HG03135 (cell line): ENCODE measurements at regions not wholly inside any gene's neighbourhood (a gene's known extent, or its start where the extent isn't known, plus 50 kb on each side); places are given as distances from the start of the nearest gene placed in this dataset.
"Not testable (repeated sequence)": the region's sequence is repeated elsewhere in the genome, so short reads cannot be mapped to it uniquely, and the experiment has no call there.

Experiments used
- ATAC-seq: cut with Tn5 transposase; IDR thresholded peaks from one replicate; pipeline ENCODE4 v1.9.1; 2021; ENCODE audit warnings: mild to moderate bottlenecking, moderate library complexity; ENCODE audit not compliant: unreplicated experiment

GRCh38 chrX:44785652-44786051 lies 58.2 kb upstream of the DUSP21 start:
- no peak for ATAC-seq

DNA sequence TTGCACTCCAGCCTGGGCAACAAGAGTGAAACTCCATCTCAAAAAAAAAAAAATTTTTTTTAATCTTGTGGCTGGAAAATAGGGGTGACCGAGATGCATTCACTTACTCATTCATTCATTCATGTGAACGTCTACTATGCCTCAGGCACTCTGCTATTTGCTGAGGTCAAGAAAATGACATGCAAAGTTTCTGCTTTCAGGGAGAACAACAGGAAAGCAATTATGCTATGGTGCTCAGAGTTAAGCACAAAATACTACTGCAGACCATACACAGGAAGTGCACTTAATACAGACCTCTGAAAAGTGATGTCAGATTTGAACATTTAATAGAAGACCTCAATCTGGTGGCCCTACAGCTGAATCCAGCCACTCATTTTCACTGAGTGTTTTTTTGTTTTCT lies 59.6 kb upstream of the DUSP21 start:
- ATAC-seq: no peak

- no peak for ATAC-seq
These were observed 65.6 kb upstream of the DUSP21 start for GRCh38 chrX:44778254-44778653.

DNA sequence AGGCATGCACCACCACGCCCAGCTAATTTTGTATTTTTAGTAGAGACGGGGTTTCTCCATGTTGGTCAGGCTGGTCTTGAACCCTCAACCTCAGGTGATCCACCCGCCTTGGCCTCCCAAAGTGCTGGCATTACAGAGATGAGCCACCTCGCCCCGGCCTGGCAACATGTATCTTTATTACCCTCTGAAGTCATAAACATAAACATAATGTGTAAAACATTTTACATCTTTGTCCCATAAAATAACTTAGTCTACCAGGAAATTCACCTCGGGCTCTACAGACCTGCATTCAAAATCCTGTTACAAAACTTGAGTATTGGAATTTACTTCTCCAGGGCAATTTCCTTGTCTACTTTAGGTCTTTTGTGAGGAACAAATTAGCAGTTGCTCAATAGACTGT lies 68.1 kb upstream of the DUSP21 start:
- no peak for ATAC-seq

DNA sequence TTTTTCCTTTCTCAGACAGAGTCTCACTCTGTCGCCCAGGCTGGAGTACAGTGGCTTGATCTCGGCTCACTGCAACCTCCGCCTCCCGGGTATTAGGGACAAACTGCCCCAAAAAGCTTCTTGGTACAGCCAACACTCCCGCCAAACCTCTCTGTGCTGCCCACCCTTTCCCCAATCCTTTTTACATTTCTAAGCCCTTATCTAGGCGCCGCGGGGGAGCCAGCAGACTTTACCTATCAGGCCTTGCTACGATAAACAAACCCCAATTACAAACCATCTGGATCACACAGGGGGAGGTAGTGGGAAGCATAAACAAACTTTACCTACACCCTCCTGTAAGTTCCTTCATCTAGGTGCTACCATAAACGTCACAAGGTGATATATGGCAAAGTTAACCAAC lies 69.8 kb upstream of the DUSP21 start:
- not testable (repeated sequence) for ATAC-seq

- ATAC-seq: no peak
These were observed 73.7 kb upstream of the DUSP21 start for GRCh38 chrX:44770121-44770520.

DNA sequence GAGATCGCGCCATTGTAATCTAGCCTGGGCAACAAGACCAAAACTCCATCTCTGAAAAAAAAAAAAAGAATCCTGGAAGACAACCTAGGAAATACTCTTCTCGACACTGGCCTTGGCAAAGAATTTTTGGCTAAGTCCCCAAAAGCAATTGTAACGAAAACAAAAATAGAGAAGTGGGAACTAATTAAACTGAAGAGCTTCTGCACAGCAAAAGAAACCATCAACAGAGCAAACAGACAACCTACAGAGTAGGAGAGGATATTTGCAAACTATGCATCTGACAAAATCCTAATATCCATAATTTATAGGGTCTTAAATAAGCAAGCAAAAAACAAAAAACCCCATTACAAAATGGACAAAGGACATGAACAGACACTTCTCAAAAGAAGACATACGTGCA lies 76.5 kb upstream of the DUSP21 start:
- no peak for ATAC-seq

GRCh38 chrX:44765556-44765955 lies 78.3 kb upstream of the DUSP21 start:
- ATAC-seq: no peak

GRCh38 chrX:44747969-44748368 lies 95.9 kb upstream of the DUSP21 start:
- ATAC-seq: no peak

DNA sequence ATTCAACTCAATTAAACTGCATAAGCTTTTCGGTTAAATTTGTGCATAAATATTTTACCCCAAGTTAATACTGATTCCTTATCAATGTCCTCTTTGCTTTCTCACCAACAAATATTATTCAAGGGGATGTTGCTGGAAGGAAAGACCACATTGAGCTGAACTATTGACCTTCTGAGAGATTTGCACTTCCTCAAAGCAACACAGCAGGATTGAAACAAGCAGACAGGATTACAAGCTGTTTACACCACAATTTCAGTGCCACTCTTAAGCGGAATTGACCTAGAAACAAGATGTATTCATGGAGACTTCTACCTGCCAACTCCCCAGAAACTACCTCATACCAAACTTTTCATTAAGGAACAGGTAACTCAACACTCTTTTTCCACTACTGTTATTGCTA lies 96.5 kb upstream of the DUSP21 start:
- ATAC-seq: no peak

- no peak for ATAC-seq
These were observed 99.0 kb upstream of the DUSP21 start for GRCh38 chrX:44744799-44745198.

GRCh38 chrX:44742480-44743155 lies 101.2 kb upstream of the DUSP21 start:
- no peak for ATAC-seq

DNA sequence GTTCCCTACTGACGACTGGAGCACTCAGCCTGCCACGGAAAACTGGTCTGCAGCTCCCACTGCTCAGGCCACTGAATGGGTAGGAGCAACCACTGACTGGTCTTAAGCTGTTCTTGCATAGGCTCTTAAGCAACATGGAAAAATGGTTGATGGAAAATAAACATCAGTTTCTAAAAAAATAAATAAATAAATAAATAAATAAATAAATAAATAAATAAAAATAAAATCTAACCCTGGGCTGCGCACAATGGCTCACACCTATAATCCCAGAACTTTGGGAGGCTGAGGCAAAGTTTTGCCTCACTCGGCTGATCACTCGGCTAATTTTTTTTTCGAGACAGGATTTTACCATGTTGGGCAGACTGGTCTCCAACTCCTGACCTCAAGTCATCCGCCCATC lies 102.0 kb upstream of the DUSP21 start:
- not testable (repeated sequence) for ATAC-seq

- not testable (repeated sequence) for ATAC-seq
These were observed 102.4 kb upstream of the DUSP21 start for GRCh38 chrX:44741458-44741857.

GRCh38 chrX:44735498-44735897 lies 108.3 kb upstream of the DUSP21 start:
- no peak for ATAC-seq

- no peak for ATAC-seq
These were observed 109.9 kb upstream of the DUSP21 start for GRCh38 chrX:44733931-44734330.

- ATAC-seq: no peak
These were observed 112.7 kb upstream of the DUSP21 start for GRCh38 chrX:44731160-44731559.

DNA sequence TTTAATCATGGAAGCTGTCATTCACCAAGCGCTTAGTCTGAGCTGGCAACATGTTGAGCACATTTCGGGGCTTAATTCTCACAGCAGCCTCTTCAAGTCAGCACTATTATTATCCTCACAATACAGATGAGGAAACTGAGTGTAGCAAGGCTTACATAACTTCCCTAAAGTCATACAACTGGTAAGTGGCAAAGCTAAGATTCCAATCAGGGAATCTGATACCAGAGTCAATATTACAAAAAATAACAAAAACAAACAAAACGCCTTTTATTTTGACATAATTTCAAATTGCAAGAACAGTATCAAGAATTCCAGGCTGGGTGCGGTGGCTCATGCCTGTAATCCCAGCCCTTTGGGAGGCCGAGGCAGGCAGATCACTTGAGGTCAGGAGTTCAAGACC lies 120.4 kb upstream of the DUSP21 start:
- ATAC-seq: no peak

DNA sequence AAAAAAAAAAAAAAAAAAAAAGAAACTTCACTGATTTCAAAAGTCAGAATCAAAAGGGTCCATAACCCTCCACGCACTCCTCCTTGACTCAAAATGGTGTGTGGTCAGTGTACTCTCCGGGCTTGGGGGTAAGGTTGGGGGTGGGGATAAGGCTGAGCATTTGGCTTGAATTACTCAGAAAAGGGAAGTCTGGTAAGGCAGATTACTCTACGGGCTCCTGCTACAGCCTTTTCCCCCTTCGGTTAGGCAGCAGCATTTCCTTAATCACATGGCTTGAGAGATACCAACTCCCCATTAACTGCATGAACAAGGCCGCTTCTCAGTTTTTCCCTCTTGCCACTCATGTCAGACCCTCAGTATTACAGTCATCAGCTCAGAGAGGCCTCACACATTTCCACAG lies 135.4 kb upstream of the DUSP21 start:
- no peak for ATAC-seq

DNA sequence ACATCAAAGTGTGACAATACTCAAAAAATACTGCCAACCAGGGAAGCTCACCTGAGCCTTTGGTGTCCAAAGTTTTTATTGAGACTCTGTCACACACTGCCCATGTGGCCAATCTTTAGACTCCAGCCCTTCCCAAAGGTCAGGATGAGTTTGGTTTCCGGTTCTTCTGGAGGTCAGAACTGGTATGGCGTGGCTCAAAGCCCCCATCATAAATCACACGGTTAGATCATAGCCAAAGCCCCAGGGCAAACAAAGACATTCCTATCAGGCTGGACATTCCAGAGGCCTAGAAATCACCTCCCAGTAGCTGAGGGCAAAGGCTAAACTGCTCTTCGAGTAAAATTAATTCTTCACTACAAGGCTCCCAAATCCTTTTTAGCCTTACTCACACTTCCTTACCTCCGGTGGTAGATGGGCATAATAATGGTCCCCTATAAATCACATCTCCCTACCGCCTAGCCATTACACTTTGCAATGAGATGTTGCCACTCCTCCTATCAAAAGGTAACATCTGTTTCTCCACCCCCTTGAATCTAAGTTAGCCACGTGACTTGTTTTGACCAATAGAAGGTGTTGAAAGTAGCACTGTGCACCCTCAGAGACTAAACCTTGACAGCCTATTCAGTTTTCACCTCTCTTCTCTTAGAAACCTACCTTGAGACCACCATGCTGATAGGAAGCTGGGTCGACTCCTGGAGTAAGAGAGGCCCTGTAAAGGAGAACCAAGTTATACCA lies 137.8 kb upstream of the DUSP21 start:
- ATAC-seq: no peak

DNA sequence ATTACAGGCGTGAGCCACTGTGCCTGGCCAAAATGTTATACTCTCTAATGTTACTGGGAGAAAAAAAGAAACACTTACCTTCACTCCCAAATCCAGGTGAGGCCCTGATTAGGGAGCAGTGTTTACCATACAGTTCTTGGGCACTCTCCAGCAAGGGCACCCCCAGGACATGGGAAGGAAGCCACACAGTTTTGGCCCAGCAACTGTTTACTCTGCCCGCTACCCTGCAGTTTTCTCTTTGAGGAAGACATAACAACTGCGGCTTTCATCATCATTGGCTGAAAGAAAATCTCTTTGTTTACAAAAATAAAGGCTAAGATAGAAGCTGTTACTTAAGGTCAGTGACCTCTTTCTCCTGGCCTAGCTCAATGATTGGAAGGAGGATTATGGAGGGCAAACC lies 145.5 kb upstream of the DUSP21 start:
- no peak for ATAC-seq

GRCh38 chrX:44693255-44693654 lies 150.6 kb upstream of the DUSP21 start:
- ATAC-seq: no peak

- no peak for ATAC-seq
These were observed 147.5 kb upstream of the FUNDC1 start for GRCh38 chrX:44690129-44690528.
